NCI-H2029 (cell line): ENCODE measurements at regions not wholly inside any gene's neighbourhood (a gene's known extent, or its start where the extent isn't known, plus 50 kb on each side); places are given as distances from the start of the nearest gene placed in this dataset.
"Not testable (repeated sequence)": the region's sequence is repeated elsewhere in the genome, so short reads cannot be mapped to it uniquely, and the experiment has no call there.

Source experiments
- DNase-seq: peaks from one replicate; lab custom pipeline; 2025; lab: John Stamatoyannopoulos, UW

GRCh38 chr5:157976429-157976828 is 117.5 kb upstream of the CLINT1 start:
- no peak for DNase-seq

GRCh38 chr5:157972579-157972978 is 113.6 kb upstream of the CLINT1 start:
- no peak for DNase-seq

- peak; percentile 48 for DNase-seq
These were observed 112.7 kb upstream of the CLINT1 start for GRCh38 chr5:157971571-157972216.

- not testable (repeated sequence) for DNase-seq
These were observed 109.6 kb upstream of the CLINT1 start for GRCh38 chr5:157968570-157968969.

- no peak for DNase-seq
These were observed 107.0 kb upstream of the CLINT1 start for GRCh38 chr5:157965989-157966388.

- DNase-seq: no peak
These were observed 106.2 kb upstream of the CLINT1 start for GRCh38 chr5:157965040-157965678.

GRCh38 chr5:157963761-157964160 is 104.8 kb upstream of the CLINT1 start:
- no peak for DNase-seq

- DNase-seq: no peak
These were observed 104.3 kb upstream of the CLINT1 start for GRCh38 chr5:157963244-157963643.

- not testable (repeated sequence) for DNase-seq
These were observed 103.7 kb upstream of the CLINT1 start for GRCh38 chr5:157962686-157963085.

- no peak for DNase-seq
These were observed 103.1 kb upstream of the CLINT1 start for GRCh38 chr5:157961896-157962590.

- DNase-seq: peak; percentile 57
These were observed 102.2 kb upstream of the CLINT1 start for GRCh38 chr5:157961176-157961575.

- DNase-seq: peak; percentile 5
These were observed 100.4 kb upstream of the CLINT1 start for GRCh38 chr5:157959370-157959769.

- DNase-seq: no peak
These were observed 97.4 kb upstream of the CLINT1 start for GRCh38 chr5:157956271-157956885.

- DNase-seq: no peak
These were observed 96.7 kb upstream of the CLINT1 start for GRCh38 chr5:157955541-157956172.

GRCh38 chr5:157952374-157952685 is 93.4 kb upstream of the CLINT1 start:
- DNase-seq: no peak

GRCh38 chr5:157951673-157952373 is 92.9 kb upstream of the CLINT1 start:
- no peak for DNase-seq

- DNase-seq: no peak
These were observed 90.6 kb upstream of the CLINT1 start for GRCh38 chr5:157949520-157949919.

- DNase-seq: peak; percentile 89
These were observed 89.9 kb upstream of the CLINT1 start for GRCh38 chr5:157948738-157949410.

- DNase-seq: no peak
These were observed 88.2 kb upstream of the CLINT1 start for GRCh38 chr5:157947156-157947555.

GRCh38 chr5:157945822-157946221 is 86.9 kb upstream of the CLINT1 start:
- not testable (repeated sequence) for DNase-seq

GRCh38 chr5:157944938-157945337 is 86.0 kb upstream of the CLINT1 start:
- no peak for DNase-seq
